GM12878 (cell line): ENCODE measurements at regions not wholly inside any gene's neighbourhood (a gene's known extent, or its start where the extent isn't known, plus 50 kb on each side); places are given as distances from the start of the nearest gene placed in this dataset.

ENCODE experiments used
- ATAC-seq: fragments of 200-7000 bp; cut with Tn5 transposase; 3 replicates; pipeline ENCODE4 v1.9.1; 2020; ENCODE audit warnings: mild to moderate bottlenecking, moderate library complexity
- BruUV-seq: library from RNA; stranded (reverse); fragments of 400-500 nt; replicated peaks from 2 replicates; lab custom pipeline; 2021; lab: Mats Ljungman, UMichigan
- CTCF ChIA-PET: fragments of 300-600 bp; sonication (Branson Sonifier 250); formaldehyde crosslinking; extraction: SDS; loops from one replicate; lab custom pipeline; 2021; ENCODE audit warnings: inconsistent platforms; lab: Yijun Ruan, JAX
- POLR2A ChIA-PET: fragments of 350-600 bp; formaldehyde crosslinking; extraction: SDS; loops from one replicate; lab custom pipeline; 2021; ENCODE audit warnings: inconsistent platforms; lab: Charles Lee
- RAD21 ChIA-PET: fragments of 300-600 bp; sonication (Branson Sonifier 250); formaldehyde crosslinking; loops from one replicate; lab custom pipeline; 2023; ENCODE audit warnings: antibody characterized with exemption; ENCODE audit not compliant: unreplicated experiment; lab: Charles Lee
- SMC1A ChIA-PET: fragments of 300-600 bp; sonication (Branson Sonifier 250); formaldehyde crosslinking; loops from one replicate; lab custom pipeline; 2023; ENCODE audit not compliant: unreplicated experiment, uncharacterized antibody; lab: Charles Lee
- DNase-seq: peaks from one replicate; pipeline ENCODE4 v3.0.0-alpha.2; 2011; ENCODE audit warnings: low read depth, low spot score
- FAIRE-seq: peaks from 3 replicates; lab custom pipeline; 2011; peaks lifted over from hg19 to GRCh38; lab: Jason Lieb, UNC
- H2AFZ ChIP-seq: 2 replicates; pipeline ENCODE4 v1.6.0; 2011; ENCODE audit warnings: low read depth, low read length, control low read depth; ENCODE audit not compliant: control insufficient read depth
- H3K27ac ChIP-seq: 2 replicates; pipeline ENCODE4 v1.5.1; 2011; ENCODE audit warnings: control low read depth; ENCODE audit not compliant: control insufficient read depth, insufficient read depth
- H3K27me3 ChIP-seq, 2 experiments: replicated peaks in 1 of 2; 2 replicates each; pipeline versions ENCODE4 v1.6.0 to v1.6.1; 2011; ENCODE audit warnings: low read length in 1 of 2; ENCODE audit not compliant: control insufficient read depth in 2 of 2, insufficient read depth in 2 of 2
- H3K36me3 ChIP-seq, 2 experiments: 2 replicates each; pipeline ENCODE4 v1.5.1; 2011; ENCODE audit warnings: low read length in 1 of 2; ENCODE audit not compliant: control insufficient read depth in 2 of 2, insufficient read depth in 2 of 2
- H3K4me1 ChIP-seq: 2 replicates; pipeline ENCODE4 v1.6.1; 2011; ENCODE audit warnings: mild to moderate bottlenecking, low read length, moderate library complexity, mixed read lengths; ENCODE audit not compliant: control insufficient read depth, insufficient read depth
- H3K4me2 ChIP-seq: 2 replicates; pipeline ENCODE4 v1.6.0; 2011; ENCODE audit warnings: control low read depth; ENCODE audit not compliant: control insufficient read depth, insufficient read depth
- H3K4me3 ChIP-seq: fragments of 200-600 bp; sonication (generic); 2 replicates; pipeline ENCODE4 v1.5.1; 2016
- H3K79me2 ChIP-seq: 2 replicates; pipeline ENCODE4 v1.6.0; 2011; ENCODE audit warnings: low read length; ENCODE audit not compliant: control insufficient read depth, insufficient read depth
- H3K9ac ChIP-seq: 2 replicates; pipeline ENCODE4 v1.8.0; 2011; ENCODE audit warnings: low read length, control low read depth, mixed read lengths; ENCODE audit not compliant: control insufficient read depth, insufficient read depth
- H3K9me3 ChIP-seq: replicated peaks from 3 replicates; pipeline ENCODE4 v1.5.1; 2011; ENCODE audit warnings: mild to moderate bottlenecking, low read length; ENCODE audit not compliant: control insufficient read depth, insufficient read depth
- H4K20me1 ChIP-seq: 2 replicates; pipeline ENCODE4 v1.6.0; 2011; ENCODE audit not compliant: control insufficient read depth, insufficient read depth
- RCOR1 ChIP-seq: conservative IDR thresholded peaks from 2 replicates; pipeline ENCODE4 v1.6.1; 2012; ENCODE audit warnings: low read depth, low read length, improper control_type of control experiment
- SPI1 ChIP-seq: IDR thresholded peaks from 2 replicates; pipeline ENCODE4 v1.6.1; 2011; ENCODE audit warnings: low read depth, mild to moderate bottlenecking, low read length, moderate library complexity, borderline replicate concordance; ENCODE audit not compliant: insufficient read depth
- whole genome bisulfite sequencing: methylation state at CpG from one replicate; pipeline ENCODE4 v1.1.6; 2016; ENCODE audit warnings: low lambda C conversion rate; ENCODE audit not compliant: insufficient replicate concordance, insufficient coverage; ENCODE audit errors: missing lambda C conversion rate; 5-methylcytosine and 5-hydroxymethylcytosine counted together
- in situ Hi-C: fragments of 300-500 bp; cut with MboI; formaldehyde crosslinking; loops from 9 replicates; pipeline ENCODE4 v1.14.3; 2018; ENCODE audit warnings: mixed read lengths
- intact Hi-C: fragments of 100-400 bp; cut with micrococcal nuclease; formaldehyde crosslinking; loops from one replicate; pipeline ENCODE4 v1.14.2; 2022; ENCODE audit not compliant: unreplicated experiment
- TF ChIP-seq, protein P1 (sequence below): IDR thresholded peaks from 2 replicates; pipeline ENCODE4 v1.6.1; 2011; ENCODE audit warnings: low read depth, mild to moderate bottlenecking, low read length, moderate library complexity, borderline replicate concordance; ENCODE audit errors: extremely low read depth
- TF ChIP-seq, protein P2 (sequence below): fragments of 450-650 bp; formaldehyde crosslinking; IDR thresholded peaks from 2 replicates; pipeline ENCODE4 v1.4.0; 2022; ENCODE audit warnings: mild to moderate bottlenecking, moderate library complexity

DNA sequence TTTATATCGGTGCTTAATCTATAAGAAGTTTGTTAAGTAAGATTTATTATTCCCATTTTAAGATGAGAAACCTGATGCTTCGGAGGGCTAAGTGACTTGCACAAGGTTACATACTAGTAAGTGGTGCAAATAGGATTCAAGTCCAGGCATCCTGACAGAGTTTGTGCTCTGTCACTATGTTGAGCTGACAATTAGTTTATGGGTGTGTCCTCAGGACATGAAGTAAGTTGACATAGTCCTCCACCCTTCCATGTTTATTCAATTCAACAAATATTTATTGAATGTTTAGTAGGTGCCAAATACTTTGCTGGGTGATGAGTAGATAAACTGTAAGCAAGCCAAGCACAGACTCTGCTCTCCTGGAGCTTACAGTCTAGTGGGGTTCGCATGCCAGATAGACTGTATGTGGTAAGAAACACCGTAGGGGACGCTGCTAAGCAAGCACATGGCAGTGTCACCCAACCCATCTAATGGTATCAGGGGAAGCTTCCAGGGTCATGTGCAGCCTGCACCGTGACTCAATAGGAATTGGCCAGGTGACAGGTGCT, 342.7 kb upstream of the SATB1 start (continued):
- TF ChIP-seq, protein P1, sequence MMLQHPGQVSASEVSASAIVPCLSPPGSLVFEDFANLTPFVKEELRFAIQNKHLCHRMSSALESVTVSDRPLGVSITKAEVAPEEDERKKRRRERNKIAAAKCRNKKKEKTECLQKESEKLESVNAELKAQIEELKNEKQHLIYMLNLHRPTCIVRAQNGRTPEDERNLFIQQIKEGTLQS, result no peak
- TF ChIP-seq, protein P2, sequence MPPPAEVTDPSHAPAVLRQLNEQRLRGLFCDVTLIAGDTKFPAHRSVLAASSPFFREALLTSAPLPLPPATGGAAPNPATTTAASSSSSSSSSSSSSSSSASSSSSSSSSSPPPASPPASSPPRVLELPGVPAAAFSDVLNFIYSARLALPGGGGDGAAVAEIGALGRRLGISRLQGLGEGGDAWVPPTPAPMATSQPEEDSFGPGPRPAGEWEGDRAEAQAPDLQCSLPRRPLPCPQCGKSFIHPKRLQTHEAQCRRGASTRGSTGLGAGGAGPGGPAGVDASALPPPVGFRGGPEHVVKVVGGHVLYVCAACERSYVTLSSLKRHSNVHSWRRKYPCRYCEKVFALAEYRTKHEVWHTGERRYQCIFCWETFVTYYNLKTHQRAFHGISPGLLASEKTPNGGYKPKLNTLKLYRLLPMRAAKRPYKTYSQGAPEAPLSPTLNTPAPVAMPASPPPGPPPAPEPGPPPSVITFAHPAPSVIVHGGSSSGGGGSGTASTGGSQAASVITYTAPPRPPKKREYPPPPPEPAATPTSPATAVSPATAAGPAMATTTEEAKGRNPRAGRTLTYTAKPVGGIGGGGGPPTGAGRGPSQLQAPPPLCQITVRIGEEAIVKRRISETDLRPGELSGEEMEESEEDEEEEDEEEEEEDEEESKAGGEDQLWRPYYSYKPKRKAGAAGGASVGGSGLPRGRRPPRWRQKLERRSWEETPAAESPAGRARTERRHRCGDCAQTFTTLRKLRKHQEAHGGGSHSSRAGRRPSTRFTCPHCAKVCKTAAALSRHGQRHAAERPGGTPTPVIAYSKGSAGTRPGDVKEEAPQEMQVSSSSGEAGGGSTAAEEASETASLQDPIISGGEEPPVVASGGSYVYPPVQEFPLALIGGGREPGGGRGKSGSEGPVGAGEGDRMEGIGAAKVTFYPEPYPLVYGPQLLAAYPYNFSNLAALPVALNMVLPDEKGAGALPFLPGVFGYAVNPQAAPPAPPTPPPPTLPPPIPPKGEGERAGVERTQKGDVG, result no peak

DNA sequence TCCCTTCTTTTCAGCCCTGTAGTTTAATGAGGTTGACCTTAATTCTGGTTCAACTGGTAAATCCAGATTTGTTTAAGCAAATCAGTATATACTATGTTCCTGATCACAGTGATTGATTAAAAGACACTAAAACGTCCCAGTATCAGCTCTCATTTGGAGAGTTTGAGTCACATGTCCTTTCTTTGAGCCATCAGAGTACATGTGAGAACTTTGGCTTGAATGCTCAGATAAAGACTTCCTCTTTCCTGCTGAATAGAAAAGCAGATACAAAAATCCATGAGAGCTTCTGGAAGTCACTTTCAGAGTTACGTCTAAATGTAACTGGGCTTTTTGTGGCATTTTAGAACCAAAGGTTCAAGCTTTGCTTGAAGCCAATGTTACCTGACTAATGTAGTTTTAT, 341.8 kb upstream of the SATB1 start:
- Histone ChIP-seq H3K27me3 (no peaks in the 10 kb centered on the region), H3K79me2 (no peaks in the 10 kb centered on the region), H3K4me3 (no peak overlapping the region), H3K9me3 (no peaks in the 10 kb centered on the region), H3K36me3 (no peaks in the 10 kb centered on the region), H2AFZ (no peak overlapping the region)
- in situ Hi-C loops (no loop called here), intact Hi-C loops (no loop called here)
- SMC1A ChIA-PET, result no interaction called here
- RAD21 ChIA-PET, result no interaction called here
- FAIRE-seq, result no peak
- CTCF ChIA-PET, result no interaction called here
- POLR2A ChIA-PET, result no interaction called here
- no peak for TF ChIP-seq RCOR1
- peak; percentile 21; the same call in 1 of the 2 replicates for TF ChIP-seq SPI1
- TF ChIP-seq, all 136 proteins: peak for 1
- no peaks in the 10 kb centered on the region for H4K20me1 ChIP-seq
- H3K27ac ChIP-seq, result no peak overlapping the region
- H3K4me1 ChIP-seq, result no peaks in the 10 kb centered on the region
- WGBS, result 21% methylated on average over 2 of the region's 2 CpGs
- no peak overlapping the region for H3K9ac ChIP-seq
- DNase-seq (no peak), ATAC-seq (no peak)
- no TSS peak for BruUV-seq
- no peak overlapping the region for H3K4me2 ChIP-seq
